ENCODE measurements at regions not wholly inside any gene's neighbourhood (a gene's known extent, or its start where the extent isn't known, plus 50 kb on each side); places are given as distances from the start of the nearest gene placed in this dataset.
A peak's percentile ranks its signal among the peaks of the same experiment; 100 is the strongest.
"Not testable (repeated sequence)": the region's sequence is repeated elsewhere in the genome, so short reads cannot be mapped to it uniquely, and the experiment has no call there.

DNA sequence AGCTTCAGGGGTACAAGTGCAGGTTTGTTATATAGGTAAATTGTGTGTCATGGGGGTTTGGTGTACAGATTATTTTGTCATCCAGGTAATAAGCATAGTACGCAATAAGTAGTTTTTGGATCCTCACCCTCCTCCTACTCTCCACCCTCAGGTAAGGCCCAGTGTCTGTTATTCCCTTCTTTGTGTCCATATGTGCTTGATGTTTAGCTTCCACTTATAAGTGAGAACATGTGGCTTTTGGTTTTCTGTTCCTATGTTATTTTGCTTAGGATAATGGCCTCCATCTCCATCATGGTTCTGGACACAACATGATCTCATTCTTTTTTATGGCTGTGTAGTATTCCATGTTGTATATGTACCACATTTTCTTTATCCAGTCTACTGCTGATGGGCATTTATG lies 298.4 kb downstream of the LIG4 start:
- not testable (repeated sequence) for DNase-seq (ENCODE audit: low spot score)

DNA sequence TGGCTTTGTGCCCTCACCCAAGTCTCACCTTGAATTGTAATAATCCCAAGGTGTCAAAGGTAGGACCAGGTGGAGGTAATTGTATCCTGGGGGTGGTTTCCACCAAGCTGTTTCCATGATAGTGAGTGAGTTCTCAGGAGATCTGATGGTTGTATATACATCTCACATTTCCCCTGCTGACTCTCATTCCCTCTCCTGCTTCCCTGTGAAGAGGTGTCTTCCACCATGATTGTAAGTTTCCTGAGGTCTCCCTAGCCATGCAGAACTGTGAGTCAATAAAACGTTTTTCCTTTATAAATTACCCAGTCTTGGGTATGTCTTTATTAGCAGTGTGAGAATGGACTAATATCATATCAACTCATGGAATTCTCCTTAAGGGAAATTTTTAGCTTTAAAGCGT lies 302.6 kb downstream of the LIG4 start:
- no peak for DNase-seq (ENCODE audit: low spot score)

DNA sequence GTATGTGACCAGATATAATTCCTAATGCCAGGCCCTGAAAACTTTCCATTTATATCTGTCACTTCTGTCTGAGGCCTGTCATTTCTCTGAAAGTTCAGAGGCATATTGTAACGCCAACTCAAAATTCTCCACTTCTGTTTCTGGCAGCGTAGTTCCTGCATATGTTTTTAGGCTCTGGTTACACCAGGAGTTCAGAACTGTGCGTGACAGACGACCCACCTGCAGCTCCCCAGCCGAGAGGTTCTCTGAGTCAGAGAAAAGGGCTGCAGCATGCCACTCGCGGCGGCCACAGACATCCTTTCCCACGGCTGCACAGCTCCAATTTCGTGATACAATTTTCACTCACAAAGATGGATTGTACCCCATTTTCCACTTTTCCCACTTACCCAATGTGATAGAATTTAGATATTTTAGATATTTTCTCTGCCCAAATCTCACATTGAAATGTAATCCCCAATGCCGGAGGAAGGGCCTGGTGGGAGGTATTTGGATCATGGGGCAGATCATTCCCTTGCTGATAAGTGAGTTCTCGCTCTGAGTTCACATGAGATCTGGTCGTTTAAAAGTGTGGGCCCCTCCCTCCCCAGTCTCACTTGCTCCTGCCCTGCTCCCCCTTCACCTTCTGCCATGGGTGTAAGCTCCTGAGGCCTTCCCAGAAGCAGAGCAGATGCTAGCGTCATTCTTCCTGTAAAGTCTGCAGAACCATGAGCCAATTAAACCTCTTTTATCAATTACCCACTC lies 308.1 kb downstream of the LIG4 start:
- DNase-seq (ENCODE audit: low spot score), result no peak

GRCh38 chr13:107906131-107906530 lies 309.2 kb downstream of the LIG4 start:
- DNase-seq (ENCODE audit: low spot score), result no peak

GRCh38 chr13:107901996-107902562 lies 313.3 kb downstream of the LIG4 start:
- DNase-seq (ENCODE audit: low spot score), result no peak

GRCh38 chr13:107901230-107901629 lies 314.1 kb downstream of the LIG4 start:
- no peak for DNase-seq (ENCODE audit: low spot score)

- DNase-seq (ENCODE audit: low spot score), result no peak
These were observed 314.6 kb downstream of the LIG4 start for GRCh38 chr13:107900775-107901174.

- no peak for DNase-seq (ENCODE audit: low spot score)
These were observed 329.2 kb downstream of the LIG4 start for GRCh38 chr13:107886118-107886517.

- no peak for DNase-seq (ENCODE audit: low spot score)
These were observed 330.8 kb downstream of the LIG4 start for GRCh38 chr13:107884564-107884963.

DNA sequence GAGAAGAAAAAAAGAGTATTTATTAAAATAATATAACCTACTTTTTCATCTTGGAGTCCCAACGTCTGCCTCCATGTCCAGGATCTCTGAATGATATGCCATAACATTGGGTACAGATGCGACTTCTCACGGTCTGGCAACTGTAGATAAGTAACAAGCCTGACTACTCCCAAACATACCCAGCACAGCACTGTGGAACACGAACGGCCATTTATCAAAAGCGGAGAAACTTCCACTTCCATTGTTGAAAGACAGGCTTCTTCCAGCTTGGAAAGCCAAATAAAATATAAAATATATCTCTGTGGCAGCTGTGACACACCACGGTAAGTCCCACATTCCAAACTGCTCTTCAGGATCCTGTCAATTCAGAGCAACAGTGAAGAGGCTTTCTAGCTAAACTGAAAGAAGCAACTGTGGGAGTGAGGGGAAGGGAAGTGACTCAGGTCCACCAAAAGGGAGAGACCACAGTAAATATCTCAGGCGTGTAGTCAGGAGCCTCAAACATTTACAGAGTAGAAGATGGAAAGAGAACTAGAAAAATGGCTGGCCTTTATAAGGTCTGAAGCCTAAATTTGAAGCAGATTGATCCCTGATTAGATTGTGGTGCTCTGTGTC lies 331.7 kb downstream of the LIG4 start:
- peak; percentile 13 for DNase-seq (ENCODE audit: low spot score)

DNA sequence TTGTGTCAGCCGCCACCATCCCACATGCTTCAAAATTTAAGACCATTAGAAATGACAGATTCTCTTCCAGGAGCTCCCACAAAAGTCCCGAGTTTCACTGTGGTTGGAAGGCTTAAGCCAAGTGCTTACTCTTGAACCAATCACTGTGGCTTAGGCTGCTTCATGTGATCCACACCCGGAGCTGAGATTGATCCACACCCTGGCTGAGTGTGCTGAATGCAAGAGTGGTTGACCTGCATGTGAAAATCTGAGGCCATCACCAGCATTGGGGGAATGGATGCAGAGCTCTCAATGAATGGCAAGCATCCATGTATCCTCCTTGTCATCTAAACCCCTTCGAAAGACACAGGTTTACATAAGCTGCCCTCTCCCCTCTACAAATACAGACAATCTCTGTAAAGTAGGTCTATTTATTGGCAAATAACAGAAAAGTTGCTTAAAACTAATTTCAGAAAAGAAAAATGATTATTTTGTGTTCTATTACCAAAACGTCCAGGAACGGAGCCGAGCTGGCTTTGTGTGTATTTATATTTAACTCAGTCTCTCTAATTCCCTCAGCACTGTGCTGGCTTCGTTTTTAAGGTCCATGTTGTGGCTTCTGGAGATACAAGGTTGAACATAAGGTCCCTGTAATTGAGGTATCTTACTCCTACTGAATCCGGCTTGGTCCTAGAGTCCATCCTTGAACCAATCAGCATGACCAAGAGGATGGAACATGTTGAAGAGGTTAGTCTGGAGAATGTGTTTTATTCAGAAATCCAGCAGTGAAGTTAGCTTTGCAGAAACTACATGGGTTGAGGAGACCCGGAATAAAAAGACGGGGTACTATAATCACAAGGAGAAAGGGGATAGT lies 332.4 kb downstream of the LIG4 start:
- DNase-seq (ENCODE audit: low spot score), result no peak

GRCh38 chr13:107881362-107881761 lies 334.0 kb downstream of the LIG4 start:
- DNase-seq (ENCODE audit: low spot score), result no peak

- no peak for DNase-seq (ENCODE audit: low spot score)
These were observed 340.9 kb downstream of the LIG4 start for GRCh38 chr13:107874456-107874855.

DNA sequence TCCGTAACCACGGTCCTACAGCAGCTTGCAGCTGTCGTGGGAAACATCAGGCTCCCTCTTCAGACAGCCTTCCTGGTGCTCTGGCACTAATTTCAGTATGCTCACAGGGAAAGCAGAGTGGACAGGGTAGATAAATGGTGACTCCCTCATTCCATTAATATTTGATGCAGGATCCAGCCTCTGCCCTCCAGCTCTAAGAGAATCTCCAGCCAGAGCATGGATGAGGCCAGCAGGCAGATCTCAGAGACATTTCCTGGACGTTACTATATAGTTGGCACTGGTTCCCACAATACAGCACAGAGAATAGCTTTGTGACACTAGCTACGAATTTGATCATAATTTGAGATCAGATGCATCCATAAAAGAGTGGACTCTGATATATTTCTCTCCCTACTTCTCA lies 341.4 kb downstream of the LIG4 start:
- DNase-seq (ENCODE audit: low spot score), result no peak

GRCh38 chr13:107870400-107870799 lies 344.9 kb downstream of the LIG4 start:
- DNase-seq (ENCODE audit: low spot score), result no peak

GRCh38 chr13:107867701-107868661 lies 347.4 kb downstream of the LIG4 start:
- no peak for DNase-seq (ENCODE audit: low spot score)

- no peak for DNase-seq (ENCODE audit: low spot score)
These were observed 348.3 kb downstream of the LIG4 start for GRCh38 chr13:107866941-107867623.

- DNase-seq (ENCODE audit: low spot score), result no peak
These were observed 349.1 kb downstream of the LIG4 start for GRCh38 chr13:107866032-107866940.

GRCh38 chr13:107865643-107866031 lies 349.7 kb downstream of the LIG4 start:
- no peak for DNase-seq (ENCODE audit: low spot score)

DNA sequence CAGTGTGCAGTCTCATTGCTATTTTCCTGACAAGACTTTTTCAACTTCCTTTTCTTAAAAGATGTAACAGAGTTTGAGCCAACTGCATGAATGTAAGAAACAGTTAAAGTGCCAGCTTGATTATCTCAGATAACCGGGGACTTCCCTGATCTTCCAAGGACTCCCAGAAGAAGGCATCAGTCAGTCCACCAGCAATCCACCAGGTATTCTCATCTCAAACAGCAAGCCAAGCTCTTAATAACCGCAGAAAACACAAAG lies 350.1 kb downstream of the LIG4 start:
- DNase-seq (ENCODE audit: low spot score), result no peak
